ENCODE measurements at regions not wholly inside any gene's neighbourhood (a gene's known extent, or its start where the extent isn't known, plus 50 kb on each side); places are given as distances from the start of the nearest gene placed in this dataset.

DNA sequence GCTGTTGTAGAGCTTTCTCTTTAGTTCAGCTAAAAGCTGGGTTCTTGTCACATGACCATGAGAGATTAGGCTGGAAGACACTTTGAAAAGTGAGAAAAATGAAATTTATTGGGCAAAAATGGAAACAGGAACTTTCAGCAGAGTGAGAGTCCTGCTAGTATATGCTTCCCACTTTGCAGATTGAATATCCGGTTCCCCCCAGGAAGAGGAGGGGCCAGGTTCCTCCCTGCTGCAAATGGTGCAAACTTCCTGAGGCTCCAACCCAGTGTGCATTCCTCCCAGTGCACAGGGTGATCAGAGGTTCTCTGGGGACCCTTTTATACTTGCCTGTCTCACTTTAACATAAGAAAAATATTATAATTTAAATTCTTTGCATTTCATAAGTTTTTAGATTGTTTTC, 119.9 kb upstream of the SPIN4 start:
- Histone ChIP-seq H3K27ac (ENCODE audit: low read depth, low read length) (no peak overlapping the region), H3K9me3 (ENCODE audit: low read depth, low read length) (peaks cover 9% of the 10 kb centered on the region), H2AFZ (ENCODE audit: low read length) (no peak overlapping the region), H3K36me3 (ENCODE audit: insufficient read depth, low read length) (no peaks in the 10 kb centered on the region), H3K79me2 (ENCODE audit: insufficient read depth, low read length) (no peaks in the 10 kb centered on the region), H3K4me1 (ENCODE audit: insufficient read depth, low read length) (no peaks in the 10 kb centered on the region), H3K4me2 (ENCODE audit: insufficient read depth, low read length) (no peak overlapping the region), H3K4me3 (ENCODE audit: insufficient read depth, low read length) (no peak overlapping the region), H3K27me3 (ENCODE audit: insufficient read depth, low read length) (no peaks in the 10 kb centered on the region), H4K20me1 (ENCODE audit: insufficient read depth, low read length) (no peaks in the 10 kb centered on the region)
- no peak for TF ChIP-seq CTCF (IDR thresholded peaks at IDR 0.05; ENCODE audit: extremely low read depth, low read depth, low read length)
- no peak for DNase-seq (ENCODE audit: insufficient read length, low spot score, missing footprints)

DNA sequence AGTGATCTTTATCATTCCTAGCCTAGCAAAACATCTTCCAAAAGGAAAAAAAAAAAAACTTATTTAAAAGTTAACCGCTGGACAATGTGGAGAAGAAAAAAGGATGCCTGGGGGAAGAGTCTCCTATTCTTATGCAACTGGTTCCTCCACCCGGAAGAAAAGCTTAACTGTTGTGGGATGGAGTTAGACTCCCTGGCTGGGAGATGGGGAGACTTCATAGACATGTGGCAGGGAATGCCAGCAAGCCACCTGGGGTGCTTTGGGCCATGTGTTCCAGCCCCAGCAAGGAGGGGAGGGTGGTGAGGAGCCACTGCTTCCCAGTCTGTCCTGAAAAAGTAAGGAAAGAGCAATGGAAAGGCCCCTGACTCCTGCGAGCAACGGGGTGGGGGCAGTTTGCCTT, 119.4 kb upstream of the SPIN4 start:
- no peaks in the 10 kb centered on the region for H3K79me2 ChIP-seq (ENCODE audit: insufficient read depth, low read length)
- peaks cover 9% of the 10 kb centered on the region for H3K9me3 ChIP-seq (ENCODE audit: low read depth, low read length)
- H3K4me1 ChIP-seq (ENCODE audit: insufficient read depth, low read length), result no peaks in the 10 kb centered on the region
- DNase-seq (ENCODE audit: insufficient read length, low spot score, missing footprints), result no peak
- no peak overlapping the region for H3K4me3 ChIP-seq (ENCODE audit: insufficient read depth, low read length)
- H4K20me1 ChIP-seq (ENCODE audit: insufficient read depth, low read length), result no peaks in the 10 kb centered on the region
- no peaks in the 10 kb centered on the region for H3K27me3 ChIP-seq (ENCODE audit: insufficient read depth, low read length)
- H2AFZ ChIP-seq (ENCODE audit: low read length), result no peak overlapping the region
- H3K36me3 ChIP-seq (ENCODE audit: insufficient read depth, low read length), result no peaks in the 10 kb centered on the region
- no peak overlapping the region for H3K27ac ChIP-seq (ENCODE audit: low read depth, low read length)
- no peak for TF ChIP-seq CTCF (IDR thresholded peaks at IDR 0.05; ENCODE audit: extremely low read depth, low read depth, low read length)
- no peak overlapping the region for H3K4me2 ChIP-seq (ENCODE audit: insufficient read depth, low read length)

- no peak for TF ChIP-seq CTCF (IDR thresholded peaks at IDR 0.05; ENCODE audit: extremely low read depth, low read depth, low read length)
- Histone ChIP-seq H3K79me2 (ENCODE audit: insufficient read depth, low read length) (no peaks in the 10 kb centered on the region), H3K27ac (ENCODE audit: low read depth, low read length) (no peak overlapping the region), H3K36me3 (ENCODE audit: insufficient read depth, low read length) (no peaks in the 10 kb centered on the region), H2AFZ (ENCODE audit: low read length) (no peak overlapping the region), H3K4me1 (ENCODE audit: insufficient read depth, low read length) (no peaks in the 10 kb centered on the region), H3K27me3 (ENCODE audit: insufficient read depth, low read length) (no peaks in the 10 kb centered on the region), H3K4me2 (ENCODE audit: insufficient read depth, low read length) (no peak overlapping the region), H4K20me1 (ENCODE audit: insufficient read depth, low read length) (no peaks in the 10 kb centered on the region), H3K9me3 (ENCODE audit: low read depth, low read length) (peaks cover 3% of the 10 kb centered on the region), H3K4me3 (ENCODE audit: insufficient read depth, low read length) (no peak overlapping the region)
- no peak for DNase-seq (ENCODE audit: insufficient read length, low spot score, missing footprints)
Measured at GRCh38 chrX:63466690-63467089, 115.6 kb upstream of the SPIN4 start.

DNA sequence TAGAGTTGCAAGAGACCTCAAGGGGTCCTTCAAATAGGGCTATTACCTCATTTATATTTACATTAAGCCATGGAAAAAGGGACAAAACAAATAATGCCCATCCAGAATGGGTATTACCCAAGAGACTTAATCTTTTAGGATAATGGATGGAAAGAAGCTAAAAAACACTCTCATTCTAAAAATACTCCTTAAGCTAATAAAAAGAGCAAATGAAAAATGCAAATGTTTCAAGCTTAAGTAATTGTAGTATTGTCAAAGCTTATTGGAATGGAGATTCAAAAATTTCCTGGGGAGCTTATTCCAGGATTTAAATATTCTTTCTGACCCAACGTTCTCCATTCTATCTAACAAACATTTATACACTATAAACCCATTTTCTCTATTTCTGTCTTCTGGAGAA, 107.8 kb upstream of the SPIN4 start:
- H3K36me3 ChIP-seq (ENCODE audit: insufficient read depth, low read length), result no peaks in the 10 kb centered on the region
- no peaks in the 10 kb centered on the region for H3K27me3 ChIP-seq (ENCODE audit: insufficient read depth, low read length)
- no peak for TF ChIP-seq CTCF (IDR thresholded peaks at IDR 0.05; ENCODE audit: extremely low read depth, low read depth, low read length)
- no peak overlapping the region for H3K4me2 ChIP-seq (ENCODE audit: insufficient read depth, low read length)
- H3K27ac ChIP-seq (ENCODE audit: low read depth, low read length), result no peak overlapping the region
- H3K4me3 ChIP-seq (ENCODE audit: insufficient read depth, low read length), result no peak overlapping the region
- DNase-seq (ENCODE audit: insufficient read length, low spot score, missing footprints), result no peak
- no peaks in the 10 kb centered on the region for H4K20me1 ChIP-seq (ENCODE audit: insufficient read depth, low read length)
- no peaks in the 10 kb centered on the region for H3K9me3 ChIP-seq (ENCODE audit: low read depth, low read length)
- H3K4me1 ChIP-seq (ENCODE audit: insufficient read depth, low read length), result no peaks in the 10 kb centered on the region
- H2AFZ ChIP-seq (ENCODE audit: low read length), result no peak overlapping the region
- H3K79me2 ChIP-seq (ENCODE audit: insufficient read depth, low read length), result no peaks in the 10 kb centered on the region
